SHP77 (cell line): ENCODE measurements at regions not wholly inside any gene's neighbourhood (a gene's known extent, or its start where the extent isn't known, plus 50 kb on each side); places are given as distances from the start of the nearest gene placed in this dataset.

Experiments used
- DNase-seq, 2 experiments: peaks; one replicate each; lab custom pipeline; 2025; lab: John Stamatoyannopoulos, UW

DNA sequence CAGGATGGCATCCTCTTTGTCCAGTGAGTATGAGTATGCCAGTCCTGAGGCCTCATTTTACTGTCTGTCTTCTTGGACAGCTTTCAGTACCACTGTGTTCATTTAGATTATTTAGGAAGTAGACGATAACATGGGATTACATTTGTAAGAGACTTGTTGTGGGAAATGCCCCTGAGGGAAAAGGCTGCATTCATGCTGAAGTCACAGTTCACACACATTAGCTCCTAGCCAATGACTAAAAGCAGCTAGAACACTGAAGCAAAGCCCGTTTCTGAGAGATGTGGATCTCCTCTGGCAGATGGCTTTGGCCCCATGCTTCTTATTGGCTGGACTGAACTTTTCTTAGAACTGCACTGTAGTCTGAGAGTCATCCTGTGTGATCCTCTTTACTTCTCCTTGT, 242.4 kb downstream of the FAM76B start:
- no peak for DNase-seq

DNA sequence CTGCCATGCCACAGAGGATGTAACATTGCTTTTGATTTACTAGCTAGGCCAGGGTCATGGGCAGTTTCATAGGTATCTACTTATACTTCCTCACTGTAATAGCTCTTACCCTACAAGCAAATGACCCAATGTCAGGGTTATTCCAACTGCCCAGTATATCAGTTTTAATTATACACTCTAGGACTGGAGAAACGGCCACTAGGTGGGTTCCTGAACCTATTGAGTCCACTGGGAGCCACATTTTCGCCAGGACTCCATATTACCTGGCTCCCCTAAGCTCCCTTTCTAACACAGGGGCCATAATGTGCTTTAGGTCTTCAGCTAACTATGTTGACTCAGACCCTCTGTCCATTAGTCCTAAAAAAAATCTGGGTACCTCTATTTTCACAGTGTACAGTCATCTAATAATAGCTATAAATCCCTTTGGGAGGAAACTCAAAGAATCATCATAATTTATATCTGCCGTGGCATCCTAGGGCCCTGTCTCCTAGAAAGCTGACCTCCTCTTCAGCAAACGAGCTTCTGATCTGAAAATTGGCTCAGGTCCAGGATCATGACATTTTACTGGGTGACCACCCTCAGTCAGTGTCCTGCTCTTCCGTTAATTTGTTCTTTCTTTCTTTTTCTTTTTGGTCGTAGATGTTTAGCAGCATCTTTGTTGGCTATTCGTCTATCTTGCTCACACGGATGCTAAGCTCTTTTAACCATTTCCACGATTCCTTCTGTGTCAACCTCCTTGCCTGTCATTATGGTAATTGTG, 244.3 kb downstream of the FAM76B start:
- no peak for DNase-seq

- no peak for DNase-seq
Measured at GRCh38 chr11:95544095-95544856, 245.3 kb downstream of the FAM76B start.

- DNase-seq, result no peak
Measured at GRCh38 chr11:95542868-95543551, 246.6 kb downstream of the FAM76B start.

DNA sequence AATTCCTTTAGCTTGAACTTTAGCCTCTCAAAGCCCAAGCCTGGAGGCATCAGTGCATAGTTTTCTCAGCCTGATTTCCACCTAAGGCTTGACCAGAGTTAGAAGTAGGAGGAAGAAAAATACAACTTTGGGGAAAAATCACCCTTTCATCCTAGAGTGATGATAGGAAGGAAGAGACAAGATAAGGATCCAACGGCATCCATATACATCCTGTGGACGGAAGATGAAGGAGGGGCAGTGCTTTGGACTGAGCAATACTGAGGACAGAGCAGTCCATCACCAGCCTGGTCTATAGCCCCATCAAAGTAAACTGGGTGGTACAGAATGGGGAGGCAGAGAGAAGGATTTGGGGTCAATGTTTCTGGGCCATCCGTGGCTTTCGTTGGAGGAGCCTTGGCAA, 247.9 kb downstream of the FAM76B start:
- DNase-seq, result no peak

DNA sequence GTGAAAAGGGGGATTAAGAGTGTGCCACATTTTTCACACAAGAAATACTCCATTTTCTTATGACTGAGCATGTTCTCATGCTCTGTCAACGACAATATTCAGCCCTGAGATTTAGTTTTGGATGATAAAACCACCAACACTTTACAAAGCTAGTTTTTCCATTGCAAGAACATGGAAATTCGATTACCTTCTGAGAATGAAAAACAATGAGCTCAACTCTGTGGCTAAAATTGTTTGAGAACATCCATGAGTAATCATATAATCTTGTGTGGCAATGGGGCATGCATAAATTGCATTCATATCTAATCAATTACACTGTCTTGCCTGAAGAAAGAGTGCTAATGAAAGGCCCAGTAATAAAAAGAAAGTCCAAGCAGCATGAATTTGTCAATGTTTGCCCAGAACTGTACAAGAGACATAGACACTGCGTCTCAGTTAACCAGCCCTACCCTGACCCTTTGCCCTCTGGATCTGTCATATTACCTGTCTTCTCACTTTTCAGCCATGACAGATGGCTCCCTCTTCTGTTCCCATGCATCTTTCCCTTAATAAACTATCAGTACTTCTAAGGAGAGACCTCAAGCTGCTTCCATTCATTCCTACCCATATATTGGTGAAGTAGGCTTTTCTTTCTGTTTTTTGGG, 253.4 kb downstream of the FAM76B start:
- no peak for DNase-seq

DNA sequence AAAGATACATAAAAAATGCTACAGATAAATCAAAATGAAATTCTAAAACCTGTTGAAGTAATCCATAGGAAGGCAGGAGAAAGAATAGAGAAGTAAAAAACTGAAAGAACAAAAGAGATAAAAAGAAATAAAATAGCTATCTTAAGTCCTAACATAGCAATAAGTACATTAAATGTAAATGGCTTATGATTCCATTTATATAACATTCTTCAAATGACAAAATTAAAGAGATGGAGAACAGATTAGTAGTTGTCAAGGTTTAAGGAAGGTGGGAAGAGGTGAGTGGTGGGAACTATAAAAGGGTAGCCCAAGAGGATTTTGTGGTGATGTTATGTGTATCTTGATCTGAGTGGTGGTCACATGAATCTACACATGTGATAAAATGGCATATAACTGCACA, 254.8 kb downstream of the FAM76B start:
- no peak for DNase-seq

DNA sequence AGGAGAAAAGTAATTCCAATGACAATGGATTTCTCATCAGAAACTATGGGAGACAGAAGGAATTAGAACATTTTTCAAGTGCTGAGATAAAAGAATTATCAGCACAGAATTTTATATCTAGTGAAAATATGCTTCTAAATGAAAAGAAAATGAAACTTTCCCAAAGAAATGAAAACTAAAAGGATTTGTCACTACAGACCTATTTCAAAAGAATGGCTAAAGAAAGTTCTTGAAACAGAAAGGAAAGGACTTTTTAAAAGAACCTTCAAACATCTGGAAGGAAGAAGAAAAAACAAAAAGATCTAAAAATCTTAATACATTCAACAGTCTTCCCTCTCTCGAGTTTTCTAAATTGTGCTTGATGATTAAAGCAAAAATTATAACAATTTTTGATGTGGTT, 255.4 kb downstream of the FAM76B start:
- DNase-seq, result no peak

DNA sequence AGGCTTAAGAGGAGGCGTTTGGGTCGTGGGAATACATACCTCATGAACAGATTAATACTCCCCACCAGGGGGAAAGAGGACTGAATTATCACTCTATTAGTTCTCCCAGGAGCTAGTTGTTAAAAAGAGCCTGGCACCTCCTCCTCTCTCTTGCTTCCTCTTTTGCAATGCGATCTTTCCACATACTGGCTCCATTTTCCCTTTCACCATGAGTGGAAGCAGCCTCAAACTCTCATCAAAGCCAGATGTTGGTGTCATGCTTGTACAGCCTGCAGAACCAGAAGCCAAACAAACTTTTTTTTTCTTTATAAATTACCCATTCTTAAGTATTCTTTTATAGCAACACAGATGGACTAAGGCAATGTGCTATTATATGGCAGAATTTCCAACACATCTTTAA, 258.5 kb downstream of the FAM76B start:
- no peak for DNase-seq

GRCh38 chr11:95524314-95525036, 265.1 kb downstream of the FAM76B start:
- no peak for DNase-seq

DNA sequence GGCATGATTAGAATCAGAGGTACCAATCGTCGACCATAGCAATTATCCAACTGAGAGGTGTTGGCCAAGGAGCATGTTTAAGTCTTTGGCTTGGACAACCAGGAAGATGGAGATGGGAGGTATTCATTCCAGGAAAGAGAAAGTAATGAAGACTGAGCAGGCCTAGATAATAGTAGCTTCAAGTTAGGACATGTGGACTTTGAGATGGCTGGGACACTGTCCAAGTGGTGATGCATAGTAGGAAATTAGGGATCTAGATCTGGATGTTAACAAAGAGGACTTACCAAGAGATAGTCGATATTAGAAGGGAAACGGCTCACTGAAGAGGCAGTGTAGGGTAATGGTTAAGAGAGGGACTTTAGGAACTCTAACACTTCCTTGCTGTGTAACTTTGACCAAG, 266.7 kb downstream of the FAM76B start:
- no peak for DNase-seq

DNA sequence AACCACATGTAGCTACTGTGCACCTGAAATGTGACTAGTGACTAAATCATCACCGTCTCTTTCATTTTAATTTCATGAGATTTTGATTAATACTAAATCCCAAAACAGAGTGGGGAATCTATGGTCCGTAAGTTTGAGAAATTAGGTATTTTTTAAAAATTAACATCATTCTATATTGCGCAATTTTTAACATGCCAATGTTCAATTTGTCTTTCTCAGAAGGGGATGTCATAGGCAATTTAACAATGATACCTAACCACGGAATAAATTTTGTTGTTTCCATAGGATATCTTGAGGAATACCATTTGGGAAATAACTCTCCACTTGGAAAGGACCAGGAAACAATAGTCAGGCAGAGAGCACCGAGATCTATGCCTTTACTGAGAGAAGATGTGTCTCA, 267.7 kb downstream of the FAM76B start:
- DNase-seq, result no peak

DNA sequence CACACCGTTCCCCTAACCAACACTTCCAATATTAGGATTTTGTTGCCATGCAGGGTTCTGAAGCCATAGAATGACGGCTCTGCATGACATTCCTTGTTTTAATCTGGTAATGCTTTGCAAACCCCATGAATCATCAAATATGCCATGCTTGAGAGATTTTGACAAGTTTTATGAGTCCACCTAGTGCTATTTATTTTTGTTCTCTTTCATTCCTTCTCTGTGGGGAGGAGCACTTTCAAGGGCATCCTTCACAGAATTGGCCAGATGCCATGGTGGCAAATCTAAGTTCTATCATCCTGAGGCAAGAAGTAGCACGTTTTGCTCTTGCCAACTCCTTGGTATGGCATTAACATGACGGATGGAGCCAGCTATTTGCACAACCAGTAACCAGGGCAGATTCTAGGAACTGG, 268.4 kb downstream of the FAM76B start:
- no peak for DNase-seq

DNA sequence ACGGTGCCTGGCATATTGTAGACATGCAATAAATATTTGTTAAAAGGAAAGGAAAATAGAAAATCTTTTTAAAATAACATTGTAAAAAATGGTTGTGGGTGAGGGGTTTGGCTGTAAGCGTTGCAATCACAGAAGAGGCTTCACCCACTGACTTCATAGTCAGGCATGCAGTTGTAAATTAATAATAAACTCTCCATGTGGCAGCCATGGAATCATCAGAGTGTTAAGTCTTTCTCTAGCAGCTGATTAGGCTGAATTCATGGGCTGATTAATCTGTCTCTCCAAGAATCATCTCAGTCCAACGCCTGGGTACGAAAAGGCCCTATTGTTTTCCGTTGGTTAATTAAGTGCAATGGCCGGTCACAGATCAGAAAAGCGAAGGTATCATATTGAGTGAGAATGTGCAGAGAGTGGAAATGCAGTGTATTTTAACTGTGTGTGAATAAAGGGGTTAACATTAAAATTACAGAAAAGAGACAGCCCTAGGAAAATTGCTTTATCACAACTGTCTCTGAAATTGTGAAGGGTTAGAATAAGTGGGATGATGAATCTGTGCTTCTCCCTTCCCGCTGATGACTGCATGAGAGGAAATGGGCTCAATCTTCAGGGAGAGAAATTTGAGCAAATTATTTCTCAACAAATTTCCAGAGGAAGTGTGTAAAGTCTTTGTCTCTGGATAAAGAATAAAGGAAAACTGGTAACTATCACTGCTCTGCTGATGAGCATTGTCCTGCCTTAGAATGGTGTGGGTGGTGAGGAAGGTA, 269.0 kb downstream of the FAM76B start:
- no peak for DNase-seq

GRCh38 chr11:95519912-95520311, 269.7 kb downstream of the FAM76B start:
- DNase-seq, result no peak

DNA sequence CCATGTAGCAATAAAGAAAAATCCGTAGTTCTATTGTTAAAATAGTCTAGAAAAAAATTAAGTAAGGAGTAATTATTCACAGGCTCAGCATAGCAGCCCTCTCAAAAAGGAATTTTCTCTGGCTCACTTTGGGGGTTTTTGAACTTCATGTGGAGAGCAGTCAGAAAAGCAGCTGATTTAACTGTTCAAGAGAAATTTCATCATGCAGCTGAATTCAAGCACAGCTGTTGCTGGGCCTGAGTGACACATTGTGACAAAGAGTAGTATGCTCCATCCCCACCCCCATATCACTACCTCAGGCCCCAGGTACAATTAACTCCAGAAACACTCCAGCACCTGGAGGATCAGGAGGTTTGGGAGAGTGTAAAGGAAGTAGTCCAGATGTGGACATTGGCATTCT, 272.1 kb downstream of the FAM76B start:
- DNase-seq, result no peak

GRCh38 chr11:95516786-95517185, 272.8 kb downstream of the FAM76B start:
- DNase-seq, result no peak

DNA sequence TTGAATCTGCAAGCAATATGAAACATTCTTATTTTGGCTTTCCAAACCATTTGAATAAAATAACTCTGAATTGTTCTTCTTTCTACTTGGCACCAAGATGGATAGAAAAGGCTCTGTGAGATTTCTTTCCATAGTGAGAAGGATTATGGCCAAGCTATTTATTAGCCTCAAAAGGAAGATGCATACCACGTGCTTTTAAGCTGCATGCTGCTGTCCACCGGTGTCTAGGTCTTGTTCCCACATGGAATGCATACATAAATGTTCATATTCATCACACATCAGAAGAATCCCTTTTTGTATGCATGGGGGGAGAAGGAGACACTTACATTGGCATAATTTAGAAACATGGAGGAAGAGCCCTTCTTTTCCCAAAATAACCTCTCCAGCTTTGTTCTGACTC, 273.4 kb downstream of the FAM76B start:
- DNase-seq, result no peak

DNA sequence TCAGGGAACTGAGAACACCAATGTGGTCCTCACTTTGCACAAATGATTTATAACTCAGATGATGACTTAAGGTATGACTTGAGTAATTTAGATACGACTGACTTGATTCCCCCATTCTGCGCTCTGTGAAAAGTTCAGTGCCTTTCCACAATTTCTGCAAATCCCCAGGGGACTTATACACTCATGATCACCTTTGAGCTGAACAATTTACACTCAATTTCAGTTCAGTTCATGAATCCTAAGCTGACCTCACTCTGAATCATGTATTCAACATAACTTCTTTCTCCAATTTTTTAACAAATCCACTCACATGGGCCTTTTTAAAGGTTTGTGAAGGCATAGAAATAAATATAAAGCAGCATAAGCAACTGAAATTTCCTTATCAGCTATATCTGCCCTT, 274.2 kb downstream of the FAM76B start:
- no peak for DNase-seq

- DNase-seq, result no peak
Measured at GRCh38 chr11:95514416-95515110, 275.0 kb downstream of the FAM76B start.
